Nephron (organoid): ENCODE measurements at regions not wholly inside any gene's neighbourhood (a gene's known extent, or its start where the extent isn't known, plus 50 kb on each side); places are given as distances from the start of the nearest gene placed in this dataset.
"Not testable (repeated sequence)": the region's sequence is repeated elsewhere in the genome, so short reads cannot be mapped to it uniquely, and the experiment has no call there.

Source experiments
- H3K27ac Mint-ChIP-seq, 3 experiments: 2 replicates each; pipeline ENCODE4 v1.8.0; 2020; ENCODE audit warnings: mixed read lengths in 3 of 3, mild to moderate bottlenecking in 2 of 3, moderate library complexity in 1 of 3
- H3K27me3 Mint-ChIP-seq: 2 replicates; pipeline ENCODE4 v1.8.0; 2021; ENCODE audit warnings: low read depth, mild to moderate bottlenecking, moderate library complexity, mixed read lengths
- H3K36me3 Mint-ChIP-seq: 2 replicates; pipeline ENCODE4 v1.8.0; 2020; ENCODE audit warnings: low read depth, mixed read lengths
- H3K4me1 Mint-ChIP-seq: 2 replicates; pipeline ENCODE4 v1.8.0; 2020; ENCODE audit warnings: mixed read lengths
- H3K4me3 Mint-ChIP-seq, 3 experiments: 2 replicates each; pipeline ENCODE4 v1.8.0; 2020; ENCODE audit warnings: mild to moderate bottlenecking in 3 of 3, mixed read lengths in 3 of 3, moderate library complexity in 2 of 3
- H3K9me3 Mint-ChIP-seq: 2 replicates; pipeline ENCODE4 v1.8.0; 2020; ENCODE audit warnings: mixed read lengths
- CTCF ChIP-seq, 3 experiments: fragments of 200-600 bp; sonication (generic); IDR thresholded peaks; one replicate each; pipeline ENCODE4 v1.5.0; 2021; ENCODE audit warnings: antibody characterized with exemption in 3 of 3; ENCODE audit not compliant: unreplicated experiment in 3 of 3

- Mint-ChIP-seq H3K27me3 (peaks cover 35% of the 10 kb centered on the region), H3K4me1 (no peaks in the 10 kb centered on the region), H3K9me3 (no peaks in the 10 kb centered on the region), H3K27ac (no peak overlapping the region), H3K4me3 (no peak overlapping the region), H3K36me3 (no peaks in the 10 kb centered on the region)
- no peak for TF ChIP-seq CTCF (IDR thresholded peaks at IDR 0.05; ENCODE audit: unreplicated experiment in 3 of 3)
Observed at GRCh38 chr10:9315292-9315691, 1260.8 kb downstream of the GATA3 start.

GRCh38 chr10:9331583-9332008 is 1277.1 kb downstream of the GATA3 start:
- H3K4me1 Mint-ChIP-seq: no peaks in the 10 kb centered on the region
- no peak overlapping the region for H3K27ac Mint-ChIP-seq
- peak; percentile 75 to 91 (median 84) for TF ChIP-seq CTCF (IDR thresholded peaks at IDR 0.05; ENCODE audit: unreplicated experiment in 3 of 3)
- H3K36me3 Mint-ChIP-seq: no peaks in the 10 kb centered on the region
- no peak overlapping the region for H3K4me3 Mint-ChIP-seq
- H3K9me3 Mint-ChIP-seq: no peaks in the 10 kb centered on the region
- H3K27me3 Mint-ChIP-seq: peaks cover 24% of the 10 kb centered on the region

GRCh38 chr10:9334270-9334669 is 1279.8 kb downstream of the GATA3 start:
- no peak overlapping the region for H3K27ac Mint-ChIP-seq
- peaks cover 11% of the 10 kb centered on the region for H3K27me3 Mint-ChIP-seq
- no peaks in the 10 kb centered on the region for H3K4me1 Mint-ChIP-seq
- no peak overlapping the region for H3K4me3 Mint-ChIP-seq
- no peaks in the 10 kb centered on the region for H3K36me3 Mint-ChIP-seq
- no peaks in the 10 kb centered on the region for H3K9me3 Mint-ChIP-seq
- no peak for TF ChIP-seq CTCF (IDR thresholded peaks at IDR 0.05; ENCODE audit: unreplicated experiment in 3 of 3)

- H3K27me3 Mint-ChIP-seq: no peaks in the 10 kb centered on the region
Observed at GRCh38 chr10:9339716-9340115, 1285.2 kb downstream of the GATA3 start.

GRCh38 chr10:9342885-9343570 is 1288.5 kb downstream of the GATA3 start:
- Mint-ChIP-seq H3K4me1 (no peaks in the 10 kb centered on the region), H3K36me3 (no peaks in the 10 kb centered on the region), H3K27me3 (no peaks in the 10 kb centered on the region), H3K9me3 (peaks cover 19% of the 10 kb centered on the region), H3K27ac (no peak overlapping the region), H3K4me3 (no peak overlapping the region)
- peak; percentile 83 to 86 (median 86) for TF ChIP-seq CTCF (IDR thresholded peaks at IDR 0.05; ENCODE audit: unreplicated experiment in 3 of 3)

More at GRCh38 chr10:9339716-9340115, 1285.2 kb downstream of the GATA3 start:
- Mint-ChIP-seq H3K36me3 (no peaks in the 10 kb centered on the region), H3K4me1 (no peaks in the 10 kb centered on the region), H3K4me3 (no peak overlapping the region), H3K9me3 (peaks cover 3% of the 10 kb centered on the region), H3K27ac (no peak overlapping the region)
- TF ChIP-seq CTCF (IDR thresholded peaks at IDR 0.05; ENCODE audit: unreplicated experiment in 3 of 3): no peak

- H3K36me3 Mint-ChIP-seq, H3K27me3 Mint-ChIP-seq, H3K4me3 Mint-ChIP-seq, H3K4me1 Mint-ChIP-seq, H3K27ac Mint-ChIP-seq: not testable (repeated sequence)
- H3K9me3 Mint-ChIP-seq: peaks cover 22% of the 10 kb centered on the region
Observed at GRCh38 chr10:9347933-9348332, 1293.4 kb downstream of the GATA3 start.
